ENCODE measurements at regions not wholly inside any gene's neighbourhood (a gene's known extent, or its start where the extent isn't known, plus 50 kb on each side); places are given as distances from the start of the nearest gene placed in this dataset.

DNA sequence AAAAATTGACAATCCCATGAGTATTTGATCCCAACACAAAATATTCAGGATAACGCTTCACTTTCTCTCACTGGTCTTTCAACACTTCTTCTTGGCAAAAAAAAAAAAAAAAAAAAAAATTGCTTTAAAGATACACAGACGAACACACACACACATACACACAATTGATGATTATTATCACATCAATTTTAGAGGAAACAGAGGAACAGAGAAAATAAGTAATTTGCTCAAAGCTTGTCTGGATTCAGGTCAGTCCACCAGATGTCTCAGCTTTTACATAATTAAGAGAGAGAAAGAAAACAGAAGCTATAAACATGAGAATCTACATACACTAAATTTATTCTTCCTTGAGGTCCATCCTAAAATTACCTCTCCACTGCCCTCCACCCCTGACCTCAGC, 183.4 kb downstream of the MZT1 start:
- no peak for TF ChIP-seq POLR2A (IDR thresholded peaks at IDR 0.05)
- TF ChIP-seq, protein P1, sequence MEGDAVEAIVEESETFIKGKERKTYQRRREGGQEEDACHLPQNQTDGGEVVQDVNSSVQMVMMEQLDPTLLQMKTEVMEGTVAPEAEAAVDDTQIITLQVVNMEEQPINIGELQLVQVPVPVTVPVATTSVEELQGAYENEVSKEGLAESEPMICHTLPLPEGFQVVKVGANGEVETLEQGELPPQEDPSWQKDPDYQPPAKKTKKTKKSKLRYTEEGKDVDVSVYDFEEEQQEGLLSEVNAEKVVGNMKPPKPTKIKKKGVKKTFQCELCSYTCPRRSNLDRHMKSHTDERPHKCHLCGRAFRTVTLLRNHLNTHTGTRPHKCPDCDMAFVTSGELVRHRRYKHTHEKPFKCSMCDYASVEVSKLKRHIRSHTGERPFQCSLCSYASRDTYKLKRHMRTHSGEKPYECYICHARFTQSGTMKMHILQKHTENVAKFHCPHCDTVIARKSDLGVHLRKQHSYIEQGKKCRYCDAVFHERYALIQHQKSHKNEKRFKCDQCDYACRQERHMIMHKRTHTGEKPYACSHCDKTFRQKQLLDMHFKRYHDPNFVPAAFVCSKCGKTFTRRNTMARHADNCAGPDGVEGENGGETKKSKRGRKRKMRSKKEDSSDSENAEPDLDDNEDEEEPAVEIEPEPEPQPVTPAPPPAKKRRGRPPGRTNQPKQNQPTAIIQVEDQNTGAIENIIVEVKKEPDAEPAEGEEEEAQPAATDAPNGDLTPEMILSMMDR (IDR thresholded peaks at IDR 0.05): no peak

All from Peyer's patch (tissue), 4 donors.